Choroid plexus epithelial cell (primary cell): ENCODE measurements at regions not wholly inside any gene's neighbourhood (a gene's known extent, or its start where the extent isn't known, plus 50 kb on each side); places are given as distances from the start of the nearest gene placed in this dataset.
"Not testable (repeated sequence)": the region's sequence is repeated elsewhere in the genome, so short reads cannot be mapped to it uniquely, and the experiment has no call there.

Experiments
- DNase-seq: peaks from one replicate; pipeline ENCODE4 v3.0.0-alpha.2; 2010; ENCODE audit warnings: low read depth
- H3K4me3 ChIP-seq: 2 replicates; pipeline ENCODE4 v1.5.1; 2011; ENCODE audit warnings: low read depth, mild to moderate bottlenecking, control low read depth, low read length, moderate library complexity
- TF ChIP-seq, protein P1 (sequence below): conservative IDR thresholded peaks from 2 replicates; pipeline ENCODE4 v1.5.1; 2011; ENCODE audit warnings: low read depth, mild to moderate bottlenecking, control low read depth, inconsistent platforms, low read length, moderate library complexity

DNA sequence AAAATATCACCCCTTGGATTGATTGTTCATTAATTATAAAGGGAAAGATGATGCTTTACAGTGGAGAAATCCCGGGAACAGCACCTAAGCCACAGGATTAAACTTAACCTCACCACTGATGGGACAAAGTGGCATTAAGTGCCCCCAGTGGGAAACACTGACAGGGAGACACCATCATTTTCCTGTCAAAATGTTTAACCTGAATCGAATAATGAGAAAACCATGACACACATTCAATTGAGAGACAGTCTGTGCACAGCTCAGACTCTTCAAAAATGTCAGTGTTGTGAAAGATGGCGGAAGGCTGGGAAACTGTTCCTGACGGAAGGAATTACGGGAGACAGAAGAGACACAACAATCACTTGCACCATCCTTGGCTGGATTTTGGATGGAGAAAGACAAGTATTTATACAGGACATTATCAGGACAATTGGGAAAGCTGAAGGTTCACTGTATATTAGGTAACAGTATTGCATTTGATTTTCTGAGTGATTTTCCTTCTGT lies 111.8 kb upstream of the ASB18 start:
- no peak overlapping the region for H3K4me3 ChIP-seq
- no peak for DNase-seq
- TF ChIP-seq, protein P1, sequence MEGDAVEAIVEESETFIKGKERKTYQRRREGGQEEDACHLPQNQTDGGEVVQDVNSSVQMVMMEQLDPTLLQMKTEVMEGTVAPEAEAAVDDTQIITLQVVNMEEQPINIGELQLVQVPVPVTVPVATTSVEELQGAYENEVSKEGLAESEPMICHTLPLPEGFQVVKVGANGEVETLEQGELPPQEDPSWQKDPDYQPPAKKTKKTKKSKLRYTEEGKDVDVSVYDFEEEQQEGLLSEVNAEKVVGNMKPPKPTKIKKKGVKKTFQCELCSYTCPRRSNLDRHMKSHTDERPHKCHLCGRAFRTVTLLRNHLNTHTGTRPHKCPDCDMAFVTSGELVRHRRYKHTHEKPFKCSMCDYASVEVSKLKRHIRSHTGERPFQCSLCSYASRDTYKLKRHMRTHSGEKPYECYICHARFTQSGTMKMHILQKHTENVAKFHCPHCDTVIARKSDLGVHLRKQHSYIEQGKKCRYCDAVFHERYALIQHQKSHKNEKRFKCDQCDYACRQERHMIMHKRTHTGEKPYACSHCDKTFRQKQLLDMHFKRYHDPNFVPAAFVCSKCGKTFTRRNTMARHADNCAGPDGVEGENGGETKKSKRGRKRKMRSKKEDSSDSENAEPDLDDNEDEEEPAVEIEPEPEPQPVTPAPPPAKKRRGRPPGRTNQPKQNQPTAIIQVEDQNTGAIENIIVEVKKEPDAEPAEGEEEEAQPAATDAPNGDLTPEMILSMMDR: no peak

DNA sequence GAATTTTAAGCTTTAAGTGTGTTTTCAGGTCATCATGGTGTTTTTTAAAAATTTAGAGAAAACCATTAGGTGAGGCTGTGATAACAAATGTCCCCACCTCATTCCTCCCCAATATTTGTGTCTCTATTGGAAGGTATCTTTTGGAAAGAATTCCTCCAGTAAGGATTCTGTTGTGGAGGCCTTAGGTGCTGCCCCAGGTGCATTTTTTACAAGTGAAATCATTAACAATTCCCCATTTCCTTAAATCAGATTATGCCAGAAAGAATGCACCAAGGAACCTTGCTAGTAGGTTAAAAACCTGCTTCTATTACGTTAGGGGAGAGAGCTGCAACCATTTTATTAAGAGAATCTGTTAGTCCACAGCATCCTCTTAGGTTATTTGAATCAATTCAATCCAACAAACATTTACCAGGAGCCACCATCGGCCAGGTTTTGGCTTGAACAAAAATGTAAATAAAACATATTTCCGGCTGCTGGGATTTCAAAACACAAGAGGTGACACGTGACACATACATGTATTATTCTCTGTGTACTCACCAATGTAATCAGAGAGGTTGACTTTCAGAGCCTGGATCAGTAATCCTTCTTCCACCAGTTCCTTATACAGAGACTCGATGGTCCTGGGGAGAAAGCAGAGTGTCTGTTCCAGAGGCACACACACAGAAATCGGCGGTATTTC lies 112.5 kb upstream of the ASB18 start:
- TF ChIP-seq, protein P1: no peak
- DNase-seq: no peak
- H3K4me3 ChIP-seq: no peak overlapping the region

DNA sequence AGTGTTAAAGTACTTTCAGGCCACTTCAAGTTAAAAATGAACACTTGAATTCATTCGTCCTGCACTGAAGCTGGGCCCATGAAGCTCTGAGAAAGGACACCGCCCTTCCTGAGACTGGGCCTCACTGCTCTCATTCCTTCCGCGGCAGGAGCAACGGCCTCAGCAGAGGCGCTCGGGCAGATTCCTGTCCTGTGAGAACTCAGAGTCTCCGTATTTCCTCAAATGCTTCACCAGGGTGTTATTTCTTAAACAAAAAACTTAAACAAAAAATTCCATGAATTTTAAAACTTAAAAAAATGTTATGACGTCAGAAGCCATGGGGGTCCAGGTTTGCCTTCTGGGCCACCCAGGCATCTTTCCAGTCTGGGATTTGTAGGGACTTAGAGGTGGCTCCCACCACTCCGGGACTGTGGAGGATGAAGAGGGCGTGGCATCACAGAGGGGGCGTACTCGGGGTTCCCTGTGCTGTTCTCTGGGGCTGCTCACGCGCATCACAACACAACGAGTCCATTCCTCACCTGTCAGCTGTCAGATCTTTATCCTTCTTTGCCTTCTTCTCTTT lies 115.9 kb upstream of the ASB18 start:
- TF ChIP-seq, protein P1: no peak
- DNase-seq: no peak

DNA sequence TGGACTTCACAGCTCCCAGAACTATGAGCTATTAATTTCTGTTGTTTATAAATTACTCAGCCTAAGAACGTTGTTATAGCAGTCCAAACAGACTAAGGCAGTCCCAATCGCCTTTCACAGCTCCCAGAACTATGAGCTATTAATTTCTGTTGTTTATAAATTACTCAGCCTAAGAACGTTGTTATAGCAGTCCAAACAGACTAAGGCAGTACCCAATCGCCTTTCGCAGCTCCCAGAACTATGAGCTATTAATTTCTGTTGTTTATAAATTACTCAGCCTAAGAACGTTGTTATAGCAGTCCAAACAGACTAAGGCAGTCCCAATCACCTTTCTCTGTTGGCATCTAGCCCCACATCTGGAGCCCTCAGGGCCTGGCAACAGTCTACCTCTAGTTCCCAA lies 117.0 kb upstream of the ASB18 start:
- not testable (repeated sequence) for DNase-seq, H3K4me3 ChIP-seq

More for the DNA sequence above, 115.9 kb upstream of the ASB18 start:
- H3K4me3 ChIP-seq: no peak overlapping the region

DNA sequence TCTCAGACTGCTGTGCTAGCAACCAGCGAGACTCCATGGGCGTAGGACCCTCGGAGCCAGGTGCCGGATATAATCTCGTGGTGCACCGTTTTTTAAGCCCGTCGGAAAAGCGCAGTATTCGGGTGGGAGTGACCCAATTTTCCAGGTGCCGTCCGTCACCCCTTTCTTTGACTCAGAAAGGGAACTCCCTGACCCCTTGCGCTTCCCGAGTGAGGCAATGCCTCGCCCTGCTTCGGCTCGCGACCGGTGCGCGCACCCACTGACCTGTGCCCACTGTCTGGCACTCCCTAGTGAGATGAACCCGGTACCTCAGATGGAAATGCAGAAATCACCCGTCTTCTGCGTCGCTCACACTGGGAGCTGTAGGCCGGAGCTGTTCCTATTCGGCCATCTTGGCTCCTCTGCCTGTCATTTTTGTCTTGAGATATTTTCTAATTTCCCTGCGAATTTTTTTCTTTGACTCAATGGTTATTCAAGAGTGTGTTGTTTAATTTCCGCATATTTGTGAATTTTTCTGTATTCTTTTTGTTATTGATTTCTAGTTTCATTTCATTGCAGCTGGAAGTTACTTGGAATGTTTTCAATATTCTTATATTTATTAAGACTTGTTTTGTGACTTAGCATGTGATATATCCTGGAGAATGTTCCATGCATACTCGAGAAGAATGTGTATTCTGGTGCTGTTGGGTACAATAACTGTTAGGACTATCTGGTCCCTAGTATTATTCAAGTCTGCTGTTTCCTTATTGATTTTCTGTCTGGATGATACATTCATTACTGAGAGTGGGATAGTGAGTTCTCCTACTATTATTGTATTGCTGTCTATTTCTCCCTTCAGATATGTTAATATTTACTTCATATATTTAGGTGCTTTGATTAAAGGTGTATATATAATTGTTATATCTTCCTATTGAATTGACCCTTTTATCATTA lies 125.3 kb upstream of the ASB18 start:
- not testable (repeated sequence) for DNase-seq, H3K4me3 ChIP-seq

DNA sequence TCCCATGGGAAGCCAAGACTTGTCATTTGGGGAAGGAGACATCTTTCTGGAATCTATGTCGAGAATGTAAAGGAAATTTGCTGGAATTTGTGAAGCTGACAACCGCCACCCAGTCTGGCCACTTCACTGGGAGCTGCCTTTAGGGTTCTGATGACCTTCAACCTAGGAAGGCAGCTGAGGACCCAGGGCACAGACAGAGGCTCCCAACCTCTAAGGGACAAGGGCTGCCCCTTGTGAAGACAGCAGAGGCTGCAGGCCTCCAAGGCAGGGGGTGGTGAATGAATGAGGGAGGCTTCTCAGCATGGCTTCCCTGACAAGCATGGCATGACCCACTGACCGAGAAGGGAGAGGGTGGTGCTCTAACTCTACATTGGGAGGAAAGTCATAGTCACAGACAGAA lies 128.9 kb upstream of the ASB18 start:
- no peak for DNase-seq
- TF ChIP-seq, protein P1: no peak
- no peak overlapping the region for H3K4me3 ChIP-seq

DNA sequence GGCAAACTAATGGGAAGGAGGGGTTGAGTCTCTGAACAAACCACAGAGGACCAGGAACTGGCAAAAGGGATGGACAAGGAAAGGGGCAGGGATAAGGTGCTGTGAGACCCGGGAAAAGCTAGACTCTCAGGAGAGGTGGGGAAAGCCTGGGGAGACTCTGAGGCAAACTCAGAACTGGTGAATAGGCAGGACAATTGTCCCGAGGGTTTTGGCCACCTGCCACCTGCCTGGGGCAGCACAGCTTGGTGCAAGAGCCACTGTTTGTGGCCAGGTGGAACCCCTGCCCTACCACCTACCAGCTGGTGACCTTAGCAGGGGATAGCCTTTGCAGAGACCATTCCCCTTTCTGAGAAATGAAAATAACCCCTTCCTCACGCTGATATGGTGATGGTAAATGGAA lies 129.4 kb upstream of the ASB18 start:
- H3K4me3 ChIP-seq: no peak overlapping the region
- TF ChIP-seq, protein P1: no peak
- no peak for DNase-seq

DNA sequence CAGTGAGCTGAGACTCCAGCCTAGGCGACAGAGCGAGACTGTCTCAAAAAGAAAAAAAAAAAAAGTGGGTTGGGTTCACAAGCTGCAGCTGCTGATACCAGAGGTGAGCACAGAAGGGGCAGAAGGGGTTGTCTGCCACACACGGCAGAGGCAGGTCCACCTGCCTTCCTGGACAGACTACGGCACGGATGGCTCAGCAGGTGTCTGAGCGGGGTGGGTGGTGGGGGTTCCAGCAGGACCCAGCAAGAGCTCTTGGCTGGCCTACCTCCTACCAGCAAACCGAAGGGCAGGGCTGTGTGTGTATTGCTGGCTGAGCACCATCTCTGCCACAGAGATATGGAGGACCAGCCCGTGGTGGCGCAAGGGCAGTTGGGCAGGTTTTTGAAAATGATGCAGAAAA lies 130.4 kb upstream of the ASB18 start:
- TF ChIP-seq, protein P1: no peak
- DNase-seq: no peak

More for the DNA sequence above, 130.4 kb upstream of the ASB18 start:
- H3K4me3 ChIP-seq: no peak overlapping the region
